C1 segment of cervical spinal cord (tissue), 14 donors: ENCODE measurements at regions not wholly inside any gene's neighbourhood (a gene's known extent, or its start where the extent isn't known, plus 50 kb on each side); places are given as distances from the start of the nearest gene placed in this dataset.

ENCODE experiments used
- DNase-seq, 14 donors: peaks; one replicate each; lab custom pipeline; 2025; lab: John Stamatoyannopoulos, UW

DNA sequence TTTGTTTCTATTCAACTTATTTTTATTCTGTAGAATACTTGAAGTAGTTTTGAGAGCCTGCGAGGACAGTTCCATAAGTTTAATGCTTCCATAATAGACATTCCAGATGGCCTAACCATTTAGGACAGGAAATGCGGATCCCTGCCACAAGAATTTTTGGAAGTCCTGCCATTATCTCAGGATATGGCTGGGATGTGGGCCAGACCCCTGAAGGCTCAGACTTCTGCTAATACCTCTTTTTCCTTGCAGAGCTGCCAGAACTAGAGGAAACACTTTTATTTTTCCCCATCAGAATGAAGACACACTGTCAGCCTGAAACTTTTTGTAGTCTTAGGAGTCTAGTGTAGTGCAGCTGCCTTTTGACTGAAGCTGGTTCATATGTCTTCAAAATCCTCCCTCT lies 806.5 kb downstream of the TDRD15 start:
- no peak for DNase-seq

DNA sequence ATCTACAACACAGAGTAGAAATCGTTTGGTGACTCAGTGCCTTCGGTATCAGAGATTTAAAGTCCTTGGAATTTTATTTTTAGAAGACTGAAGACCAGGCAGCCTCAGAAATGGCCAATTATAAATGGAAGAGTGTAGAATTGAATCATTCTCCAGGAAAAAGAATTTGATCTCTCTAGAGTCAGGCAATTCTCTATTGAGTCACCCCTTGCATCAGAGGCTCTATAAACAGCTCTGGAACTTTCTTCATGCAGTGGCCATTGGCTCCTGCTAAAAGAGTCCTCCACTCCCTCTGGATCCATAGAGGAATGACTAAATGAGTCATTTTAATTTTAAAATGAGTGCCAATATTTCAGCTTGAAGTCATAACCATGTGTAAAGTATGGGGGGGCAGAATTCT lies 816.2 kb downstream of the TDRD15 start:
- no peak for DNase-seq

DNA sequence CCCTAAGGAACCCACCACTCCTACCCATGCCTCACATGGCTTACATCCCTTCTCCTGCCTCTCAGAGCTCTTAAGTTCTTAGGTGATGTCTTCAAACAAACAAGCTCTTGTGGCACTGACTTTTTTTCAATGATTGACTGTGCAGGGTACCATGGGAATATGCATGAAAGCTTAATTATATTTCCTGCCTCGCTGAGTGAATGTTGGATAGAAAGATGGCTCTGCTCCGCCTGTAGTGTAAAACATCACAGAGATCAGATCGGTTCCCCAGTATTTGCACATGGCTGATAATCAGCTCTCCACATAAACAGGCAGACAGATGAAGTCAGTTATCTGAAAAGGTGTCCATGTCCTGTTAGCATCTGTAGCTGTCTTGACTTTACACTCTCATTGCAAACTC lies 820.8 kb downstream of the TDRD15 start:
- DNase-seq = no peak

DNA sequence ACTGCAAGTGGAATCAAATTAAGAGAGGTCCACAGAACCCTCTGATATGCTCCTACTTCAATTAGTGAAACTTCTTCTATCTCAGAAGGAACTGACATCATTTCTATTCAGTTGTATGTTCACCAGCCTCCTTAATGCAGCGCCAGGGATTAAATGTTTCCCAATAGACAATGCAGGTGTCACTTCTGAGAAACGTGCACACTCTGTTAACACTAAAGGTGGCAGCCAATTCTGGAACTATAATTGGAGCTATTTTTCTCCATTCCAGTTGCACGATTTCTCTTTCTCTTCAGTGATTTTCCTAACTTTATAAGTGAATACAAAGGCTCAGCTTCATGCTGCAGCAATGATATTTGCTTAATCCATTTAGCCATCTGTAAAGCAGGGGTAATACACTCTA lies 821.9 kb downstream of the TDRD15 start:
- DNase-seq = no peak

DNA sequence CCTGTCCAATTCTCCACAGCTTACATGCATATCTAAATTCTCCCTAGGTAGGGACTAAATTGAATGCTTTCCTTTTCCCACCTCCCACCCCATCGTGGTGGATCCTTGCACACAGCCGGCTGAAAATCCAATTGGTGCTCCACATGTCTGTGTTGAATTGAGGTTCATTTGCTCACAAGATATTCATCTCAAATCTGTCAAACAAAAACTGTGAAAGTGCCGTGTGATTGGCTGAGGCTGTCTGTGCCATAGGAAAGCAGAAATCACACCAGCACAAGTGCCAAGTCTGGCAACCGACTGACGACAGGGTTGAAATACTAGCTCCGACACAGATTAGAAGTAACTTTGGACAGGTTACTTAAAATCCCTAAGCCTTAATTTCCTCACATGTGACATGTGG lies 823.3 kb downstream of the TDRD15 start:
- no peak for DNase-seq

DNA sequence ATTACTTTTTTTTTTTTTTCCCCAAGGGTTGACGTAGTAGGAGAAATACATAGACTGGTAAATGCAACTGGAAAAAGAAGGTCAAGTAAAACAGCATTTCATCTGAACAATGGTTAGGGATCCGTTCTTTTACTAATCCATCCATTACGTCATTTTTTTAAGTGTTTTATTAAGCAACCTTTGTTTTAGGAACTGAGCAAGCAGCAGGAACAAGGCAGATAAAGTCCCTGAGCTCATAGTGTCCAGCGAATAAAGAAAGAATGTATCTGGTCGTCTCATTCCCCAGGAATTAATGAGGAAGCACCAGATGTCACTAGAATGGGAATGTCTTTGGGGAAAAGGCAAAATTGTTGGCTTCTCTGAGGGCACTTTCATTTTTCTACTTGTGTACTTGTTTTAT lies 842.4 kb downstream of the TDRD15 start:
- no peak for DNase-seq

DNA sequence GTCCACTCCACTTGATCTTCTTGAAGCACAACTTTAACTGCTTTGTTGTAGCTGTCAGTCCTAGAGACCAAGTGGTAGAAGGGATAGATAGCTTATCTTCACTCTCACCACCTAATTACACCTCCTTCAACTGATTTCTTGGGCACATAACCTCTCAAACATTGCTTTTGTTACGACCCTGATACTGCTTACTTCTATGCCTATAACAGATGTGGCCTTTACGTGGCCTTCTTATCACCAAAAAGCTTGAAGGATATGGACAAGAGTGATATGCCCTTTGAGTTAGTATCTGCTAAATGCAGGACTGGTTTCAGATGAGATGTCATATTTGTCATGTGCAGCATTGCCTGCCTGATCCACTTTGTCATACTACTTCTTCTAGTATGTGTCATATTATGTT lies 847.2 kb downstream of the TDRD15 start:
- no peak for DNase-seq

DNA sequence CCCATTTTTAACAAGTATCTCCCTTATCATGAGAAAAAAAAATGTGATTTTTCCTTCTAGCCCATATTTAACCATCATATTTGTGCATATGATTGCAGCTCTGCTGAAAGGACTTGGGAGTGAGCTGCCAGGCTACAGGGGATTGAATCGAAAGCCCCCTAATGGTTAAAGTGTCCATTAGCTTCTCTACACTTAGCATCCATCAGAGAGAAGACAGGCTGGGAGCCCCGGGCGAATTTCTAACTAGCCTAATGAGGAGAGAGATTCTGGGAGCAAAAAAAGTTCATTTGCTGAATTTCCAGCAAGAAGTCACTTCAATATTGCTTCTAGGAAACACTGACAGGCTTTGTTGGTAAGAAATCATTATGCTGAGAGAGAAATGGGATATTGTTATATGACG lies 848.8 kb downstream of the TDRD15 start:
- DNase-seq = no peak

DNA sequence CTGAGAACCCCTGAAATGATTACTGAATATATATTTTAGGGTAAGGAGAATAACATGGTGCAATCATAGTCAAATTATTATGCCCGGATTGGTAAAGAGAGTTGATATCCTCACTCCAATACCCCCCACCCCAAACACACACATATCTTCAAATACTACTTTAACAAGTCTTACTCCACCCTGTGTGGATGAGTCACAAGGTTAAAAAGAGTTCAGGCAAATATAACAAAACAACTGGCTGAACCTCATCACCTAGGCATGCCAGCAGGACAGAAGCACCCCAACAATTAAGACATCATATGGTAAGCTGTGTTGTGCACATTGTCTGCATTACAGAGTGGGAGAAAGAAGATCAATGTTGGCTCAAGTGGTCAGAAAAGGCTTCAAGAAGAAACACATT lies 857.4 kb downstream of the TDRD15 start:
- DNase-seq = no peak

DNA sequence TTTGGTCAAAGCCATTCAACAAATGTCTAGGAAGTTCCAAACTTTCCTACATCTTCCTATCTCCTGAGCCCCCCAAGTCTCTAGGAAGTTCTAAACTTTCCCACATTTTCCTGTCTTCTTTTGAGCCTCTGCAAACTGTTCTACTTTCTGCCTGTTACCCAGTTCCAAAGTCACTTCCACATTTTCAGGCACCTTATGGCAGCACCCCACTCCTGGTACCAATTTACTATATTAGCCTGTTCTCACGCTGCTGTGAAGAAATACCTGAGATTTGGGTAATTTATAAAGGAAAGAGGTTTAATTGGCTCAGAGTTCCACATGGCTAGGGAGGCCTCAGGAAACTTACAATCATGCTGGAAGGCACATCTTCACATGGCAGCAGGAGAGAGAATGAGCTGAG lies 869.2 kb downstream of the TDRD15 start:
- no peak for DNase-seq

DNA sequence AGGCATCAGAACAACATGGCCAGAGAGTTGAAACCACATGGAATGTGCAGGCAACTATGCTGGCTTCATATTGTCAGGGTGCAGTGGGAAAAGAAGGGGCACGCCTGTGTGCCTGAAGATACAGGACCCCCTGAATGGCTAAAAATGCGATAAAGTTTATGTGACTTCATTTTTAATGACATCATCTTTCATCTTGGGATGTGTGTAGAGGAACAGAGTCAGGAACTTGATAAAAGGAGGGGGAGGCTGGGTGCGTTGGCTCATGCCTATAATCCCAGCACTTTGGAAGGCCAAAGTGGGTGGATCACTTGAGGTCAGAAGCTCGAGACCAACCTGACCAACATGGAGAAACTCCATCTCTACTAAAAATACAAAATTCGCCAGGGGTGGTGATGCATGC lies 872.6 kb downstream of the TDRD15 start:
- no peak for DNase-seq

DNA sequence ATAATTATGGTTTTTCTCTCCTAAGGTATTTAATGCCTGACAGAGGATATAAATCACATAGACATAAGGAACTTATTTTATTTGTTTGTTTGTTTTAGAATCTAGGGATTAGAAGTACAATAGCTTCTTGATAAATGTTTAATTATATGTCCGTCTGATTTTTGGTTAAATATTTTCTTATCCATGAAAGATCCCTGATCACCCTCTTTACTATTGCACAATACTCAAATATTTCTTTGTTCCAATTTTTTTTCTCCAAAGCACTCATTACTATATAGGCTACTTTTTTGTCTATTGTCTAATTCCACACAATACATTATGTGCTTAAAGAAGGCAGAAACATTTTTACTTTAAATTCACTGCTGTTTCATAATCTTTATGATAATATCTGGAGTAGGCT lies 875.8 kb downstream of the TDRD15 start:
- DNase-seq = no peak

DNA sequence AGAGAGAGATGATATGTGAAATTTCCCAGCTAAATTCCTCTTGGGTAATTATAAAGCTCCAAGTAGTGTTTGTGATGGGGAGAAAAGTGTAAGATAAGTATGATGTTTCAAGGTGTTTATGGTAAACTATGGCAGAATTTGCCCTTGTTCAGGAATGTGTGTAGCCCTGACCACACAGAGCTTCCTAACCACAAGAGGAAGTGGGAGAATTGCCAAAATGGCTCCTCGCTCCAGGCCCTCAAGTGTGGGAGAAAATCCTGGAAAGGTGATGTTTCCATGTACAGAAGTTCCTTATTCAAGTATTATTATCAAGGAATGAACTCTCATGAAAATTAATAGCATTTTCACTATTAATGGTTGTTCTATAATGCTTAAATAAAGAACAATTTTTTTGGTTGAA lies 878.3 kb downstream of the TDRD15 start:
- no peak for DNase-seq

DNA sequence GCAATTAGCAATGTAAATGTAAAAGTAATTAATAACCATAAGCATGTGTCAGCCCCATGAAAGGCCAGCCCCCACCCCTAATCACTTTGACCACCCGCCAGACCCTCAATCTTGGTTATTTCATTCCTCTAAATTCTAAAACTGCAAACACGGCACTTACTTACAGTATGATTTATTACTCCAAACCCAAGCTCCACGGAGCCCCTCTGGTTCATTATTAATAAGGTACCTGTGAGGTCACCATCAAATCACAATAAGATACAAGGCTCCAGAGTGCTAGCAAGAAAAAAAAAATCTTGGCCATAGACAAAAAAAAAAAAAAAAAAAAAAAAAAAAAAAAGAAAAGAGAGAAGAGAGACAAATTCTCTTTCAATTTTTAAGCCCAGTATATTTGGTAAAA lies 879.5 kb downstream of the TDRD15 start:
- no peak for DNase-seq

DNA sequence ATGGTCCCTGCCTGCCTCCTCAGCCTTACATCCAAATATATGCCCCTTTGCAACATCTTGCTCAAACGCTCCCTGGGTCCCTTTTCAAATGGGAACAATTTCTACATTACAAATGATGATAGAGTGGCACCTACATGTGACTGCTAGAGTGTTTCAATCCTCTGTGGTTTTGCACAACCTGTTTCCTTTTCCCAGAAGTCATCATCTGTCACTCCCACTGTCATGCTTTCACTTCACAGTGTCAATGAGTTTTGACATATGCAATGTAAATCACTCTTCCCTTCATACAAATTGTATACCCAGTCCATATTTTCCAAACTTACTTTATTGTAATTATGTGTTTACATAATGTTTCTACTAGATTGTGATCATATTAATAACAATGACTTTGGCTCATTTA lies 887.3 kb downstream of the TDRD15 start:
- DNase-seq = no peak

DNA sequence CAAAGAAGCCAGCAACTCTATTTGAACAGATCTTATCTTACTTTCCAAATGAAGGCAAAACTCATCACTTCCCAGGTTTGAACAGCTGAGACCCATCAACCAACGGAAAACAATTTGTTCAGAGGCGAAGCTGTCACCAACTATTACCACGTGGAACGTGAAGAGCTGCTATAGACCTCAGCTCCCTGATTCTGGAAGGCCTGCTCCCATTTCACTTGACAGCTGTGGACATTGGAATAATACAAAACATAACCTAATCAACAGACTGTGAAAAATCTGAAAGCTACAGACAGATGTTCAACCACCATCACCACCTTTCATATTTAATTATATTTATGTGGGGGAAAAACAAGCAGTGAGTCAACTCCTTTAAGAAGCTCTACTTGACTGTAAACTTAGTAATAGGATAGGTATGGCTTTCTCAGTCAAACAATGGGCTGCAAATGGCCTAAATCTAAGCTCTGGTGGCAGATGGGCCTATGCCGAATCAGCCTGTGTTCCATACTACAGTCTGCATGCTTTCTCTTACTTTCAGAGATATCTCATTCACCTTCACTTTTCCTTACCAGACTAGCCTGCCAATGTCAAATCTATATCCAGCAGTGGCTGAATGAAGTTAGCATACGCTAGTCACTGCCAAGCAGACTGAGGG lies 896.4 kb downstream of the TDRD15 start:
- DNase-seq = no peak

DNA sequence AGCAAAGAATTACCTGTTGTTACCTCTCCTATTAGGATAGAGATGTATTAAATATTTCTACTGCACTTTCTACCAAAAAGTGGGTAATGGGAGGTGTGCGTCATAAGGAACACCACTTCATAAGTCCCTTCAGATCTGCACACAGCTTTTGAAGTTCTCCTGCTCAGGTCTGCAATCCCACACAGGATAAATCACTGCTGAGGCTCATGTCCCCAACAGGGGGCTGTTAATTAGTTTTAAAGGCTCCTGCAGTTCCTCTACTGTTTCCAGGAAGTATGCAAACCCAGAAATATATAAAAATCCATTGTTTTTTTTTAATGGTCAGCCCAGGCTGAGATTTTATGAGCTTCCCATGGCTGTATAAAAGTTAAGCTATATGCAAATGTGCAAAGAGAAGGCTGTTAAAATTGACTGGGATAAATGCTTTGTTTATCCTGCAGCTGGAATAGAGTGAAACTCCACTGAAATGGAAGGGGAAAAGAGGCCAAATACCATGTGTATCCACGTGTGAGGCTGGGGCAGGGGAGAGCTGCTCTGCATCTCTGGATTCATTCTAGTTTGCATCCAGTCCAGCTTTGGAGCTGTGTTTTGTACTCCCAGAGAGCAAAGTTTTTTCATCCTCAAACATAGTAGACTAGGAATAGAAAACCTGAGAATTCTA lies 903.7 kb downstream of the TDRD15 start:
- no peak for DNase-seq

DNA sequence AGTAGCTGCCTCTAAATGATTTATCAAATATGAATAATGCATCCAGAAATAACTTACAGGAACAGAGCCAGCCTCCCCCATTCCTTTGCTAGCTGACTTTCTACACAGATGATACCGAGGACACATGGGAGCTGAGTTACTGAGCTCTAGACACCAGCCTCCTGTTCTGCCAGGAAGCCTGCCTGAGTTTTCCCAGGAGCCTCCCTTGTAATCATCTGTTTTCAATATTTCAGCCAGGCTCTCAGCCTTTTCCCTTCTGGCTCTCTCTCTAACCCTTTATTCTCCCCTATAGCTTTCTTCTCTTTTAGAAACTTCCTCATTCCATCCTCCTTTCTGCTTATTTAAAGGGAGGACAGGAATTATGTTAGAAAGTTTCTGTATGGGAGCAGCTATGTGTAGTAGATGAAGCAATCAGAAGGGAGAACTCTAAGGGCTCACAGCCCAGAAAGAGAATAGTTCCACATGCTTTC lies 911.6 kb downstream of the TDRD15 start:
- DNase-seq = no peak

DNA sequence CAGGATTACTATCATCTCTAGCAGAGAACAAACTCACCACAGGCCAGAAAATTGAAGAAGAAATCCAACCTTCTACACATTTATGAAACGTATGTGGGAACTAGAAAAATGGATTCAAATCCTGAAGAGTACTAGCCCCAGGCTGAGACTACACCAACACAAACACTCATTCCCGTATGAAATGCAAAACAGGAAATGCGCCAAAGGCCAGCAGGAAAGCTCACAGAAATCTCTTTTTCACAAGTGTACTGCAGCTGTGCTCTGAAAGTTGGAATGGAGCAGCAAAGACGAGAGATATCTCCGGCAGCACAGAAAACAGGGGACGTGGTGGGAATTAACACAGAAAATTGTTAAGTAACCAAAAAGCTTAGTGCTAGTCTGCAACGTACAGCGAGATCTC lies 913.5 kb downstream of the TDRD15 start:
- DNase-seq = peak in 5 of 14 donors; percentile 5 to 17 (median 7)

DNA sequence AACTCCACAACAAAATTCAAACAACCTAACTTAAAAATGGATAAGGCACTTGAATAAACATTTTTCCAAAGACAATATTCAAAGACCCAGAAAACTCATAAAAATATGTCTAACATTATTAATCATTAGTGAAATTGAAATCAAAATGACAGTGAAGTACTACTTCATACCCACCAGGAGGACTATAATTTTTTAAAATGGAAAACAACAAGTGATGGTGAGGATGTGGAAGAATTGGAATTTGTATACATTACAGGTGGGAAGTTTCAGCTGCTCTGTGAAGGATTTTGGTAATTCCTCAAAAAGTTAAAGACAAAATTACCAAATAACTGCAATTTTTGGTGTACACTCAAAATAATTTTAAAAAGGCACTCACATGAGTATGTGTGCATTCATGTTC lies 920.0 kb downstream of the TDRD15 start:
- DNase-seq = no peak

DNA sequence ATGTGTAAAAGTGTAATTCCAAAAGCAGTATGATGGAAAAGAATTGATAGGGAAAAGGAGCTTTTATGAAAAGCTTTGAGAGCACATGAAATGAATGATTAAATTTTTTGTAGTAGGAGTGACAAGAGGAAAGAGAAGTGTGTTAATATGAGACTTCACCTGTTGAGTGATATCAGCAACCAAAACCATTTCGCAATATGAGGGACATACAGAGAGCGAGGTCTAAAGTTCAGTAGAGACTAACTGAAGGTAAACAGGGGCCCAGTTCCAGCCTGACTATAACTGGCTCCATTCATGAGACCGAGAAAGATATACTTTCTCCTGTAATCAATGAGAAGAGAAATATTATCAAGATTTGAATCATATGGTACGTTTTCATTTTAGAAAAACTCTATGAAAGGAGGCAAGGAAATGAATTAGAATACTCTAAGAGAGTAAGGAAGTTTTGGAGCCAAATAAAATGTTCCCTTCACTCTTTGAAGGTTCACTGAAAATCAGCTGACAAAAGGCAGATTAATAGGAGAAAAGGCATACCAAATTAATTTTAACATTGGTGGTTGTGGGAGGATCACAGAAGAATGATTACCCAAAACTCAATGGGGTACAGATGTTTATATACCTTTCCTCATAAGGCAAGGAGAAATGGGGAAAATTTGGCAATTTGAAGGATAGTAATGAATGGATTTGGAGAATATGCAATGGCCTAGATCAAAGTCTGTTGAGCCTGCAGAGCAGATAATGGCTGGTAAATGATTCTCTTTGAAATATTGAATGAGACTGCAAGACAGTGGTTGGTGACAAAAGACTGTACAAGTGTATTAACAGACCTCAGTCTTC lies 932.2 kb downstream of the TDRD15 start:
- no peak for DNase-seq

DNA sequence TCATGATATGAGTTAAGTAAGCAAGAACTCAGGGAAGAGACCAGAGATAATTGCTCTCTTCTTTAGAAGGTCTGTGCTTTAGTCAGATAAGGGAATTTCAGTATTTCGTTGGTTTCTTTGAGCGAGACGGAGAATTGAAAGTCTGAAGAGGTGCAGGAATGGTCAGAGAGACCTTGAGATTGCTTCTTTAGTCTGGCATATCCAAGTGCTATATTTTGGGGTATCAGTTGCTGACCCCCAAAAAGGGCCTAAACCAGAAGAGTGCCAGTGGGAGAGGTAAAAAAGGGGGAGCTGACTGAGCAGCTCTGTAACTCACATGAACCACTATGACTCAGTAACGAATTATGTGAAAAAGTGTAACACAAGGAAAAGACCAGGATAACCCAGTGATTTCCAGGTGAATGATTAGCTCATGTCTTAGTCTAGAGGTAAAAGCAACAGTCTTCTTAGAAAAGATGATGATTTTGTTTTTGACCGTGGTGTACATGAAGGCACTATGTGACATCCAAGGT lies 932.9 kb downstream of the TDRD15 start:
- DNase-seq = no peak

DNA sequence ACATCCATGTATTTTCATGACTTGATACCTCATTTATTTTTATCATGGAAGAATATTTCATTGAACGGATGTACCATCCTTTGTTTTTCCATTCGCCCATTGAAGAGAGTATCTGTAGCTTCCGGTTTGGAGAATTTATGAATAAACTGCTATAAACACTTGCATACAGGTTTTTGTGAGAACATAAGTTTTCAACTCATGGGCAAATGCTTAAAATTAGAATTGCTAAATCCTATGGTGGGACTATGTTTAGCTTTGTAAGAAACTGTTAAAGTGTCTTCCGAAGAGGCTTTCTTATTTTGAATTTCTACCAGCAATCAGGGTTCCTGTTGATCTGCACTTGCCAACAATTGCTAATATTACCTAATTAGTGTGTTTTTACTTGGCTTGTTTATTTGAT lies 938.9 kb downstream of the TDRD15 start:
- DNase-seq = no peak
